ENCODE measurements at regions not wholly inside any gene's neighbourhood (a gene's known extent, or its start where the extent isn't known, plus 50 kb on each side); places are given as distances from the start of the nearest gene placed in this dataset.

- TF ChIP-seq, protein P1, sequence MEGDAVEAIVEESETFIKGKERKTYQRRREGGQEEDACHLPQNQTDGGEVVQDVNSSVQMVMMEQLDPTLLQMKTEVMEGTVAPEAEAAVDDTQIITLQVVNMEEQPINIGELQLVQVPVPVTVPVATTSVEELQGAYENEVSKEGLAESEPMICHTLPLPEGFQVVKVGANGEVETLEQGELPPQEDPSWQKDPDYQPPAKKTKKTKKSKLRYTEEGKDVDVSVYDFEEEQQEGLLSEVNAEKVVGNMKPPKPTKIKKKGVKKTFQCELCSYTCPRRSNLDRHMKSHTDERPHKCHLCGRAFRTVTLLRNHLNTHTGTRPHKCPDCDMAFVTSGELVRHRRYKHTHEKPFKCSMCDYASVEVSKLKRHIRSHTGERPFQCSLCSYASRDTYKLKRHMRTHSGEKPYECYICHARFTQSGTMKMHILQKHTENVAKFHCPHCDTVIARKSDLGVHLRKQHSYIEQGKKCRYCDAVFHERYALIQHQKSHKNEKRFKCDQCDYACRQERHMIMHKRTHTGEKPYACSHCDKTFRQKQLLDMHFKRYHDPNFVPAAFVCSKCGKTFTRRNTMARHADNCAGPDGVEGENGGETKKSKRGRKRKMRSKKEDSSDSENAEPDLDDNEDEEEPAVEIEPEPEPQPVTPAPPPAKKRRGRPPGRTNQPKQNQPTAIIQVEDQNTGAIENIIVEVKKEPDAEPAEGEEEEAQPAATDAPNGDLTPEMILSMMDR (optimal IDR thresholded peaks at IDR 0.05 in 1 of 3, IDR thresholded peaks at IDR 0.05 in 1 of 3, conservative IDR thresholded peaks at IDR 0.05 in 1 of 3; ENCODE audit: extremely low read depth in 1 of 3, insufficient read depth in 2 of 3, low read length in 3 of 3): no peak
- no peak for TF ChIP-seq EZH2 (IDR thresholded peaks at IDR 0.05; ENCODE audit: low read length)
Observed at GRCh38 chr21:27021801-27022200, 54.9 kb upstream of the ADAMTS5 start.
